SU-DHL-6 (cell line): ENCODE measurements at regions not wholly inside any gene's neighbourhood (a gene's known extent, or its start where the extent isn't known, plus 50 kb on each side); places are given as distances from the start of the nearest gene placed in this dataset.

Experiments used
- H2AFZ ChIP-seq: fragments of 200-600 bp; sonication (generic); 2 replicates; pipeline ENCODE4 v1.6.1; 2014; ENCODE audit warnings: low read depth, mild to moderate bottlenecking, moderate library complexity, mixed read lengths, antibody characterized with exemption, low read length; ENCODE audit not compliant: severe bottlenecking
- H3F3A ChIP-seq: fragments of 200-600 bp; shearing (Covaris generic); 2 replicates; pipeline ENCODE4 v1.6.0; 2016; ENCODE audit warnings: antibody characterized with exemption, mild to moderate bottlenecking; ENCODE audit not compliant: insufficient read depth
- H3K27ac ChIP-seq: fragments of 200-600 bp; sonication (generic); 2 replicates; pipeline ENCODE4 v1.5.1; 2016; ENCODE audit warnings: low read depth, mild to moderate bottlenecking, low read length, moderate library complexity, mixed read lengths
- H3K27me3 ChIP-seq: fragments of 200-600 bp; sonication (generic), shearing (Covaris generic); 2 replicates; pipeline ENCODE4 v1.6.0; 2014; ENCODE audit warnings: mild to moderate bottlenecking, low read length
- H3K36me3 ChIP-seq: fragments of 200-600 bp; sonication (generic); 2 replicates; pipeline ENCODE4 v1.6.1; 2014; ENCODE audit warnings: mild to moderate bottlenecking, low read length, mixed read lengths
- H3K4me2 ChIP-seq: fragments of 300-600, 200-600 bp; shearing (Covaris generic), sonication (generic); 2 replicates; pipeline ENCODE4 v1.6.0; 2014; ENCODE audit warnings: low read length, low read depth, mild to moderate bottlenecking; ENCODE audit not compliant: poor library complexity, severe bottlenecking
- H3K4me3 ChIP-seq: fragments of 200-600 bp; sonication (generic); 2 replicates; pipeline ENCODE4 v1.5.1; 2014; ENCODE audit warnings: antibody characterized with exemption, low read length, mild to moderate bottlenecking, mixed read lengths; ENCODE audit not compliant: insufficient read depth, poor library complexity, severe bottlenecking
- H3K79me2 ChIP-seq: fragments of 200-600 bp; sonication (generic); 2 replicates; pipeline ENCODE4 v1.6.1; 2014; ENCODE audit warnings: mild to moderate bottlenecking, low read length, moderate library complexity; ENCODE audit not compliant: insufficient read depth
- H3K9ac ChIP-seq: fragments of 200-600 bp; sonication (generic); 2 replicates; pipeline ENCODE4 v1.7.0; 2014; ENCODE audit warnings: mild to moderate bottlenecking, low read length
- H3K9me2 ChIP-seq: fragments of 200-600 bp; sonication (generic); replicated peaks from 2 replicates; pipeline ENCODE4 v1.6.1; 2014; ENCODE audit warnings: low read length; ENCODE audit not compliant: insufficient read depth
- H3K9me3 ChIP-seq: fragments of 200-600 bp; sonication (generic); 2 replicates; pipeline ENCODE4 v1.6.1; 2014; ENCODE audit warnings: low read length, mixed read lengths; ENCODE audit not compliant: insufficient read depth
- H4K20me1 ChIP-seq: fragments of 200-600 bp; sonication (generic); 2 replicates; pipeline ENCODE4 v1.6.1; 2014; ENCODE audit warnings: low read depth, mild to moderate bottlenecking, antibody characterized with exemption, low read length, moderate library complexity, mixed read lengths
- CTCF ChIP-seq: fragments of 200-600 bp; sonication (generic); IDR thresholded peaks from one replicate; pipeline ENCODE4 v1.5.1; 2017; ENCODE audit warnings: antibody characterized with exemption, mild to moderate bottlenecking, low read length, moderate library complexity; ENCODE audit not compliant: insufficient read depth, poor library complexity, severe bottlenecking
- EZH2phosphoT487 ChIP-seq: fragments of 200-600 bp; sonication (generic), shearing (Covaris generic); conservative IDR thresholded peaks from 2 replicates; pipeline ENCODE4 v1.6.1; 2018; ENCODE audit warnings: mild to moderate bottlenecking, antibody characterized with exemption, low read length, moderate library complexity, mixed read lengths

GRCh38 chr1:29949676-29950075, 713.4 kb downstream of the PTPRU start:
- TF ChIP-seq CTCF (no peak), EZH2phosphoT487 (no peak)
- no peaks in the 10 kb centered on the region for H3K9me2 ChIP-seq
- H2AFZ ChIP-seq = no peak overlapping the region
- H3K79me2 ChIP-seq = no peaks in the 10 kb centered on the region
- H3K27ac ChIP-seq = no peak overlapping the region
- no peaks in the 10 kb centered on the region for H3K9me3 ChIP-seq
- H3K9ac ChIP-seq = no peak overlapping the region
- no peaks in the 10 kb centered on the region for H3K36me3 ChIP-seq
- no peaks in the 10 kb centered on the region for H3F3A ChIP-seq
- H4K20me1 ChIP-seq = no peaks in the 10 kb centered on the region
- H3K27me3 ChIP-seq = no peaks in the 10 kb centered on the region
- no peak overlapping the region for H3K4me3 ChIP-seq
- H3K4me2 ChIP-seq = no peak overlapping the region

- Histone ChIP-seq H3K9me3 (no peaks in the 10 kb centered on the region), H2AFZ (no peak overlapping the region), H3K4me2 (no peak overlapping the region), H3K9me2 (no peaks in the 10 kb centered on the region), H3K79me2 (no peaks in the 10 kb centered on the region), H3K27ac (no peak overlapping the region), H3K9ac (no peak overlapping the region), H3K27me3 (no peaks in the 10 kb centered on the region), H4K20me1 (no peaks in the 10 kb centered on the region), H3F3A (no peaks in the 10 kb centered on the region), H3K36me3 (no peaks in the 10 kb centered on the region), H3K4me3 (no peak overlapping the region)
- TF ChIP-seq CTCF (no peak), EZH2phosphoT487 (no peak)
Measured at GRCh38 chr1:29948581-29948980, 712.3 kb downstream of the PTPRU start.

GRCh38 chr1:29946057-29946456, 709.7 kb downstream of the PTPRU start:
- no peaks in the 10 kb centered on the region for H3F3A ChIP-seq
- no peak overlapping the region for H3K4me2 ChIP-seq
- H3K9me3 ChIP-seq = no peaks in the 10 kb centered on the region
- no peaks in the 10 kb centered on the region for H3K79me2 ChIP-seq
- no peak overlapping the region for H3K9ac ChIP-seq
- no peak overlapping the region for H3K4me3 ChIP-seq
- no peaks in the 10 kb centered on the region for H3K36me3 ChIP-seq
- H2AFZ ChIP-seq = no peak overlapping the region
- H4K20me1 ChIP-seq = no peaks in the 10 kb centered on the region
- TF ChIP-seq CTCF (no peak), EZH2phosphoT487 (no peak)
- no peaks in the 10 kb centered on the region for H3K27me3 ChIP-seq
- H3K9me2 ChIP-seq = no peaks in the 10 kb centered on the region
- no peak overlapping the region for H3K27ac ChIP-seq

- TF ChIP-seq CTCF (no peak), EZH2phosphoT487 (no peak)
- H3K4me2 ChIP-seq = no peak overlapping the region
Measured at GRCh38 chr1:29945426-29945825, 709.1 kb downstream of the PTPRU start.

More at GRCh38 chr1:29945426-29945825, 709.1 kb downstream of the PTPRU start:
- Histone ChIP-seq H3K9ac (no peak overlapping the region), H3K9me2 (no peaks in the 10 kb centered on the region), H2AFZ (no peak overlapping the region), H3K27ac (no peak overlapping the region), H3K27me3 (no peaks in the 10 kb centered on the region), H4K20me1 (no peaks in the 10 kb centered on the region), H3K79me2 (no peaks in the 10 kb centered on the region), H3K9me3 (no peaks in the 10 kb centered on the region), H3F3A (no peaks in the 10 kb centered on the region), H3K4me3 (no peak overlapping the region), H3K36me3 (no peaks in the 10 kb centered on the region)
